SK-N-SH treated with all-trans-retinoic acid at 6 μM for 48 hours (cell line): ENCODE measurements at regions not wholly inside any gene's neighbourhood (a gene's known extent, or its start where the extent isn't known, plus 50 kb on each side); places are given as distances from the start of the nearest gene placed in this dataset.
A peak's percentile ranks its signal among the peaks of the same experiment; 100 is the strongest.

Experiments
- ATAC-seq: fragments of 200-7000 bp; cut with Tn5 transposase; 3 replicates; pipeline ENCODE4 v1.9.1; 2020; ENCODE audit warnings: mild to moderate bottlenecking, moderate library complexity
- ARNTL ChIP-seq: fragments of 450-650 bp; formaldehyde crosslinking; IDR thresholded peaks from 2 replicates; pipeline ENCODE4 v1.5.0; 2020; ENCODE audit warnings: low read depth, mild to moderate bottlenecking, moderate library complexity, borderline replicate concordance
- BACH2 ChIP-seq: fragments of 250-450 bp; sonication (Bioruptor Pico); IDR thresholded peaks from 2 replicates; pipeline ENCODE4 v1.9.0; 2021; ENCODE audit warnings: mild to moderate bottlenecking, borderline replicate concordance
- ESRRG ChIP-seq: fragments of 250-450 bp; sonication (Bioruptor Pico); IDR thresholded peaks from 2 replicates; pipeline ENCODE4 v1.6.1; 2021; ENCODE audit warnings: mild to moderate bottlenecking
- GLIS3 ChIP-seq: fragments of 250-450 bp; sonication (Bioruptor Pico); IDR thresholded peaks from 2 replicates; pipeline ENCODE4 v1.5.0; 2020; ENCODE audit warnings: mild to moderate bottlenecking, moderate library complexity
- OSR1 ChIP-seq: fragments of 250-450 bp; sonication (Bioruptor Pico); IDR thresholded peaks from 2 replicates; pipeline ENCODE4 v1.8.0; 2022; ENCODE audit warnings: moderate library complexity, mild to moderate bottlenecking, inconsistent platforms
- PPARA ChIP-seq: fragments of 250-450 bp; sonication (Bioruptor Pico); IDR thresholded peaks from 2 replicates; pipeline ENCODE4 v1.5.0; 2020; ENCODE audit warnings: mild to moderate bottlenecking, borderline replicate concordance
- RARB ChIP-seq: fragments of 250-450 bp; sonication (Bioruptor Pico); IDR thresholded peaks from 2 replicates; pipeline ENCODE4 v1.8.0; 2021; ENCODE audit warnings: mild to moderate bottlenecking, moderate library complexity
- SNAI2 ChIP-seq: fragments of 250-450 bp; sonication (Bioruptor Pico); IDR thresholded peaks from 2 replicates; pipeline ENCODE4 v1.5.0; 2020; ENCODE audit warnings: mild to moderate bottlenecking, moderate library complexity
- TCF4 ChIP-seq: fragments of 250-450 bp; sonication (Bioruptor Pico); IDR thresholded peaks from 2 replicates; pipeline ENCODE4 v1.8.0; 2021; ENCODE audit warnings: mild to moderate bottlenecking, moderate library complexity, borderline replicate concordance
- TOX ChIP-seq: fragments of 250-450 bp; sonication (Bioruptor Pico); IDR thresholded peaks from 2 replicates; pipeline ENCODE4 v1.8.0; 2021; ENCODE audit warnings: mild to moderate bottlenecking, moderate library complexity, borderline replicate concordance
- ZFP3 ChIP-seq: fragments of 250-450 bp; sonication (Bioruptor Pico); IDR thresholded peaks from 2 replicates; pipeline ENCODE4 v1.5.0; 2020; ENCODE audit warnings: mild to moderate bottlenecking, moderate library complexity
- ZFP30 ChIP-seq: fragments of 450-650 bp; formaldehyde crosslinking; IDR thresholded peaks from 2 replicates; pipeline ENCODE4 v1.5.0; 2022; ENCODE audit warnings: mild to moderate bottlenecking, moderate library complexity
- ZNF8 ChIP-seq: fragments of 450-650 bp; formaldehyde crosslinking; IDR thresholded peaks from 2 replicates; pipeline ENCODE4 v1.5.0; 2020; ENCODE audit warnings: mild to moderate bottlenecking, moderate library complexity
- TF ChIP-seq, protein P1 (sequence below): fragments of 250-450 bp; sonication (Bioruptor Pico); IDR thresholded peaks from 2 replicates; pipeline ENCODE4 v1.5.0; 2020; ENCODE audit warnings: mild to moderate bottlenecking, moderate library complexity
- TF ChIP-seq, protein P2 (sequence below): fragments of 250-450 bp; sonication (Bioruptor Pico); IDR thresholded peaks from 2 replicates; pipeline ENCODE4 v1.8.0; 2021; ENCODE audit warnings: low read depth, mild to moderate bottlenecking, moderate library complexity, borderline replicate concordance
- TF ChIP-seq, protein P3 (sequence below): fragments of 250-450 bp; sonication (Bioruptor Pico); IDR thresholded peaks from 2 replicates; pipeline ENCODE4 v1.5.1; 2020; ENCODE audit warnings: low read depth, mild to moderate bottlenecking, moderate library complexity
- TF ChIP-seq, protein P4 (sequence below): fragments of 250-450 bp; sonication (Bioruptor Pico); IDR thresholded peaks from 2 replicates; pipeline ENCODE4 v1.5.1; 2021; ENCODE audit warnings: mild to moderate bottlenecking, moderate library complexity
- TF ChIP-seq, protein P5 (sequence below): fragments of 250-450 bp; sonication (Bioruptor Pico); IDR thresholded peaks from 2 replicates; pipeline ENCODE4 v1.8.0; 2020; ENCODE audit warnings: mild to moderate bottlenecking, moderate library complexity, borderline replicate concordance

DNA sequence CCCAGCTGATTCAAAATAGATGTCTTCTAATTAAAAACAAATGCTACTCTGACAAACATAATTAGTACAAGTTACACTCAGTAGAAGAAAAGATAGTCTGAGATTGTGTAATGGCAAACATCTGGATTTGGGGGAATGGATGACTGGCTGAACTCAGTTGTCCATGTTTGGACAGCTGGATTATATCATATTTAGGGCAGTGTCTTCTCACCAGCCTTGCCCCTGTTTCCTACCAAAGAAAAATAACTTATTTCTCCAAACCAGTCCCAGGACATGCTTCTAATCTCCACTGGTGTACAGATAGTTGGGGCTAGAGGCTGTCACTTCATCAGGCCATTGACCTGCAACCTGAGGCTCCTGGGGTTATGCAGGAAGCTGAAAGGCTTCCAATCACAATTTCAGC lies 237.3 kb downstream of the USP46 start:
- TF ChIP-seq, protein P1, sequence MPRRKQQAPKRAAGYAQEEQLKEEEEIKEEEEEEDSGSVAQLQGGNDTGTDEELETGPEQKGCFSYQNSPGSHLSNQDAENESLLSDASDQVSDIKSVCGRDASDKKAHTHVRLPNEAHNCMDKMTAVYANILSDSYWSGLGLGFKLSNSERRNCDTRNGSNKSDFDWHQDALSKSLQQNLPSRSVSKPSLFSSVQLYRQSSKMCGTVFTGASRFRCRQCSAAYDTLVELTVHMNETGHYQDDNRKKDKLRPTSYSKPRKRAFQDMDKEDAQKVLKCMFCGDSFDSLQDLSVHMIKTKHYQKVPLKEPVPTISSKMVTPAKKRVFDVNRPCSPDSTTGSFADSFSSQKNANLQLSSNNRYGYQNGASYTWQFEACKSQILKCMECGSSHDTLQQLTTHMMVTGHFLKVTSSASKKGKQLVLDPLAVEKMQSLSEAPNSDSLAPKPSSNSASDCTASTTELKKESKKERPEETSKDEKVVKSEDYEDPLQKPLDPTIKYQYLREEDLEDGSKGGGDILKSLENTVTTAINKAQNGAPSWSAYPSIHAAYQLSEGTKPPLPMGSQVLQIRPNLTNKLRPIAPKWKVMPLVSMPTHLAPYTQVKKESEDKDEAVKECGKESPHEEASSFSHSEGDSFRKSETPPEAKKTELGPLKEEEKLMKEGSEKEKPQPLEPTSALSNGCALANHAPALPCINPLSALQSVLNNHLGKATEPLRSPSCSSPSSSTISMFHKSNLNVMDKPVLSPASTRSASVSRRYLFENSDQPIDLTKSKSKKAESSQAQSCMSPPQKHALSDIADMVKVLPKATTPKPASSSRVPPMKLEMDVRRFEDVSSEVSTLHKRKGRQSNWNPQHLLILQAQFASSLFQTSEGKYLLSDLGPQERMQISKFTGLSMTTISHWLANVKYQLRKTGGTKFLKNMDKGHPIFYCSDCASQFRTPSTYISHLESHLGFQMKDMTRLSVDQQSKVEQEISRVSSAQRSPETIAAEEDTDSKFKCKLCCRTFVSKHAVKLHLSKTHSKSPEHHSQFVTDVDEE (CRISPR knock-in tag): peak; percentile 87
- TF ChIP-seq BACH2 (CRISPR knock-in tag): no peak
- TF ChIP-seq ZFP30 (CRISPR knock-in tag): no peak
- TF ChIP-seq TCF4 (CRISPR knock-in tag): peak; percentile 97

DNA sequence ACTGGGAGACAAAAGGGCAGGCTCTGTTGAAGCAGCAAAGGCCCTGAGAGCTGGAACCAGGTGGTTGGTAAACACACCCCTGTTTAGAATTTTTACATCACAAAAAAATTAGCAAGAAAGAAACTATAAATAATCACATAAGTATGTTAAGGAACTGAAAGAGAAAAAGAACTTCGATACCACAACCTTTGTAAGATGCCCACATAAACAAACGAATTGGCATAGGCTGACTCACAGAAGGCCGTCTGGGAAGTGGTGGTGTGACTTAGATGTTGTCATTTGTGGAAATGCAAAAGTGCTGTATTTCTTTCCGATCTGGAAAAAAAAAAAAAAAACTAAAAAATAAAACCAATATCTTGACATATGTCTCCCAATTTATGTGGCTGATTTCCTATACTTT lies 235.1 kb downstream of the USP46 start:
- ATAC-seq: no peak
- TF ChIP-seq BACH2 (CRISPR knock-in tag) (no peak), ZNF8 (CRISPR knock-in tag) (no peak), TCF4 (CRISPR knock-in tag) (no peak), ZFP30 (CRISPR knock-in tag) (no peak)
- TF ChIP-seq, protein P2, sequence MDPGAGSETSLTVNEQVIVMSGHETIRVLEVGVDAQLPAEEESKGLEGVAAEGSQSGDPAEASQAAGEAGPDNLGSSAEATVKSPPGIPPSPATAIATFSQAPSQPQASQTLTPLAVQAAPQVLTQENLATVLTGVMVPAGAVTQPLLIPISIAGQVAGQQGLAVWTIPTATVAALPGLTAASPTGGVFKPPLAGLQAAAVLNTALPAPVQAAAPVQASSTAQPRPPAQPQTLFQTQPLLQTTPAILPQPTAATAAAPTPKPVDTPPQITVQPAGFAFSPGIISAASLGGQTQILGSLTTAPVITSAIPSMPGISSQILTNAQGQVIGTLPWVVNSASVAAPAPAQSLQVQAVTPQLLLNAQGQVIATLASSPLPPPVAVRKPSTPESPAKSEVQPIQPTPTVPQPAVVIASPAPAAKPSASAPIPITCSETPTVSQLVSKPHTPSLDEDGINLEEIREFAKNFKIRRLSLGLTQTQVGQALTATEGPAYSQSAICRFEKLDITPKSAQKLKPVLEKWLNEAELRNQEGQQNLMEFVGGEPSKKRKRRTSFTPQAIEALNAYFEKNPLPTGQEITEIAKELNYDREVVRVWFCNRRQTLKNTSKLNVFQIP (CRISPR knock-in tag): no peak
- TF ChIP-seq, protein P3, sequence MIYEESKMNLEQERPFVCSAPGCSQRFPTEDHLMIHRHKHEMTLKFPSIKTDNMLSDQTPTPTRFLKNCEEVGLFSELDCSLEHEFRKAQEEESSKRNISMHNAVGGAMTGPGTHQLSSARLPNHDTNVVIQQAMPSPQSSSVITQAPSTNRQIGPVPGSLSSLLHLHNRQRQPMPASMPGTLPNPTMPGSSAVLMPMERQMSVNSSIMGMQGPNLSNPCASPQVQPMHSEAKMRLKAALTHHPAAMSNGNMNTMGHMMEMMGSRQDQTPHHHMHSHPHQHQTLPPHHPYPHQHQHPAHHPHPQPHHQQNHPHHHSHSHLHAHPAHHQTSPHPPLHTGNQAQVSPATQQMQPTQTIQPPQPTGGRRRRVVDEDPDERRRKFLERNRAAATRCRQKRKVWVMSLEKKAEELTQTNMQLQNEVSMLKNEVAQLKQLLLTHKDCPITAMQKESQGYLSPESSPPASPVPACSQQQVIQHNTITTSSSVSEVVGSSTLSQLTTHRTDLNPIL: no peak
- TF ChIP-seq, protein P4, sequence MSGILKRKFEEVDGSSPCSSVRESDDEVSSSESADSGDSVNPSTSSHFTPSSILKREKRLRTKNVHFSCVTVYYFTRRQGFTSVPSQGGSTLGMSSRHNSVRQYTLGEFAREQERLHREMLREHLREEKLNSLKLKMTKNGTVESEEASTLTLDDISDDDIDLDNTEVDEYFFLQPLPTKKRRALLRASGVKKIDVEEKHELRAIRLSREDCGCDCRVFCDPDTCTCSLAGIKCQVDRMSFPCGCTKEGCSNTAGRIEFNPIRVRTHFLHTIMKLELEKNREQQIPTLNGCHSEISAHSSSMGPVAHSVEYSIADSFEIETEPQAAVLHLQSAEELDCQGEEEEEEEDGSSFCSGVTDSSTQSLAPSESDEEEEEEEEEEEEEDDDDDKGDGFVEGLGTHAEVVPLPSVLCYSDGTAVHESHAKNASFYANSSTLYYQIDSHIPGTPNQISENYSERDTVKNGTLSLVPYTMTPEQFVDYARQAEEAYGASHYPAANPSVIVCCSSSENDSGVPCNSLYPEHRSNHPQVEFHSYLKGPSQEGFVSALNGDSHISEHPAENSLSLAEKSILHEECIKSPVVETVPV: no peak
- TF ChIP-seq, protein P1 (CRISPR knock-in tag): no peak

More for the DNA sequence above, 237.3 kb downstream of the USP46 start:
- ATAC-seq: peak; percentile 26; the same call in 1 of the 3 replicates

DNA sequence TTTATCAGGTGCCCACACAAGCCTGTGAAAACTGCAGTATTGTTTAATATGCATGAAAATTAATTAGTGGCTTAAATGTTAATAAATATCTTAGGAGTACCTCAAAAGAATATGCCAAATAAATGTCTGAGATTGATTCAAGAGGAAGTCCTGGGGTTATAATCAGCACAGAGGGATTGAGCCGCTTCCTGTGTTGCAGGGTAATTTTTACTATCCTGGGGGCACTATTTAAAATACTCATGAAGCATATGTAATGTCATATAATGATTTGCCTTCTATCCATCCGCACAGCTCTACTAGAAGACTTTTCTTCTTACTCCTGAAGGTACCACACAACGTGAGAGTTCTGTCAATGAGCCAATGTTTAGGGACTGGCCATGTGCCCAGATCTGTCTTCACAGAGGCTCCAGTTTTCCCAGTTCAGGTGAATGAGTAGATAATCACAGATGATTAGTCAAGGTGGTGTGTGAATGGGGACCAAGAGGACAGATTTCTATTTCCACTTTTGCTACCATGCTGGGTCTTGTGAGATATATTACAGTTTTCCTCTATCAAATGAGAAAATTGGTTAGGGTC lies 233.3 kb downstream of the USP46 start:
- ATAC-seq: no peak
- TF ChIP-seq TCF4 (CRISPR knock-in tag): no peak
- TF ChIP-seq ZFP3 (CRISPR knock-in tag): no peak
- no peak for TF ChIP-seq ZFP30 (CRISPR knock-in tag)
- no peak for TF ChIP-seq SNAI2 (CRISPR knock-in tag)
- TF ChIP-seq ESRRG: no peak
- TF ChIP-seq, protein P4: no peak
- TF ChIP-seq, protein P2 (CRISPR knock-in tag): no peak
- no peak for TF ChIP-seq TOX (CRISPR knock-in tag)
- TF ChIP-seq, protein P3: no peak
- TF ChIP-seq OSR1 (CRISPR knock-in tag): no peak
- no peak for TF ChIP-seq RARB (CRISPR knock-in tag)
- no peak for TF ChIP-seq GLIS3 (CRISPR knock-in tag)
- TF ChIP-seq ARNTL (CRISPR knock-in tag): no peak
- TF ChIP-seq BACH2 (CRISPR knock-in tag): no peak
- TF ChIP-seq PPARA (CRISPR knock-in tag): no peak
- TF ChIP-seq, protein P5, sequence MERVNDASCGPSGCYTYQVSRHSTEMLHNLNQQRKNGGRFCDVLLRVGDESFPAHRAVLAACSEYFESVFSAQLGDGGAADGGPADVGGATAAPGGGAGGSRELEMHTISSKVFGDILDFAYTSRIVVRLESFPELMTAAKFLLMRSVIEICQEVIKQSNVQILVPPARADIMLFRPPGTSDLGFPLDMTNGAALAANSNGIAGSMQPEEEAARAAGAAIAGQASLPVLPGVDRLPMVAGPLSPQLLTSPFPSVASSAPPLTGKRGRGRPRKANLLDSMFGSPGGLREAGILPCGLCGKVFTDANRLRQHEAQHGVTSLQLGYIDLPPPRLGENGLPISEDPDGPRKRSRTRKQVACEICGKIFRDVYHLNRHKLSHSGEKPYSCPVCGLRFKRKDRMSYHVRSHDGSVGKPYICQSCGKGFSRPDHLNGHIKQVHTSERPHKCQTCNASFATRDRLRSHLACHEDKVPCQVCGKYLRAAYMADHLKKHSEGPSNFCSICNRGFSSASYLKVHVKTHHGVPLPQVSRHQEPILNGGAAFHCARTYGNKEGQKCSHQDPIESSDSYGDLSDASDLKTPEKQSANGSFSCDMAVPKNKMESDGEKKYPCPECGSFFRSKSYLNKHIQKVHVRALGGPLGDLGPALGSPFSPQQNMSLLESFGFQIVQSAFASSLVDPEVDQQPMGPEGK: no peak
